Tibial nerve (tissue), 4 donors: ENCODE measurements at regions not wholly inside any gene's neighbourhood (a gene's known extent, or its start where the extent isn't known, plus 50 kb on each side); places are given as distances from the start of the nearest gene placed in this dataset.

Experiments used
- DNase-seq, 2 donors: peaks; one replicate each; pipeline ENCODE4 v3.0.0-alpha.2; 2019; ENCODE audit warnings: low spot score in 2 of 2
- H3K27ac ChIP-seq, 4 donors: fragments of 200-600 bp; sonication (generic) in 3 of 4; one replicate each; pipeline ENCODE4 v1.5.1; 2017 to 2019; ENCODE audit warnings: mild to moderate bottlenecking in 1 of 4
- H3K27me3 ChIP-seq, 2 donors: fragments of 200-600 bp; sonication (generic) in 1 of 2; one replicate each; pipeline versions ENCODE4 v1.5.1 to v1.6.0; 2017 to 2019
- H3K36me3 ChIP-seq, 3 donors: fragments of 200-600 bp; sonication (generic); one replicate each; pipeline ENCODE4 v1.5.1; 2018 to 2019
- H3K4me1 ChIP-seq, 4 donors: fragments of 200-600 bp; sonication (generic) in 3 of 4; one replicate each; pipeline ENCODE4 v1.5.1; 2017 to 2019
- H3K4me3 ChIP-seq, 4 donors: fragments of 200-600 bp; sonication (generic) in 3 of 4; one replicate each; pipeline ENCODE4 v1.5.1; 2017 to 2019; ENCODE audit warnings: mild to moderate bottlenecking in 1 of 4, moderate library complexity in 1 of 4
- H3K9me3 ChIP-seq, 4 donors: fragments of 200-600 bp; sonication (generic) in 3 of 4; one replicate each; pipeline ENCODE4 v1.5.1; 2017 to 2019
- CTCF ChIP-seq, 5 experiments: fragments of 200-600 bp in 3 of 5; fragments of 450-650 bp in 2 of 5; sonication (generic) in 3 of 5; IDR thresholded peaks; one replicate each; pipeline ENCODE4 v1.5.1; 2016 to 2019; ENCODE audit warnings: antibody characterized with exemption in 5 of 5, mild to moderate bottlenecking in 3 of 5, moderate library complexity in 2 of 5
- EP300 ChIP-seq, 2 donors: sonication (generic); formaldehyde crosslinking; IDR thresholded peaks; one replicate each; pipeline ENCODE4 v1.6.1; 2017; ENCODE audit warnings: antibody characterized with exemption in 2 of 2, mild to moderate bottlenecking in 1 of 2
- POLR2A ChIP-seq, 2 donors: fragments of 450-650 bp; IDR thresholded peaks; one replicate each; pipeline ENCODE4 v1.6.1; 2017; ENCODE audit warnings: antibody characterized with exemption in 2 of 2, mild to moderate bottlenecking in 2 of 2, moderate library complexity in 2 of 2
- WGBS, 2 donors: methylation state at CpG; one replicate each; pipeline ENCODE4 v1.1.5; 2018; 5-methylcytosine and 5-hydroxymethylcytosine counted together

- TF ChIP-seq EP300 (IDR thresholded peaks at IDR 0.05) (no peak), CTCF (IDR thresholded peaks at IDR 0.05) (no peak), POLR2A (IDR thresholded peaks at IDR 0.05) (no peak)
- no peak overlapping the region for H3K4me3 ChIP-seq
- no peaks in the 10 kb centered on the region for H3K4me1 ChIP-seq
- no peak overlapping the region for H3K27ac ChIP-seq
- no peaks in the 10 kb centered on the region for H3K9me3 ChIP-seq
- no peaks in the 10 kb centered on the region for H3K36me3 ChIP-seq
- H3K27me3 ChIP-seq, result no peaks in the 10 kb centered on the region
- 80 to 88% methylated on average over 7 of the region's 7 CpGs for WGBS, 2 donors
- DNase-seq, result no peak
Observed at GRCh38 chr2:223142118-223142517, 90.1 kb downstream of the KCNE4 start.

GRCh38 chr2:223147431-223147830 lies 95.4 kb downstream of the KCNE4 start:
- H3K27me3 ChIP-seq, result no peaks in the 10 kb centered on the region
- H3K27ac ChIP-seq, result no peak overlapping the region
- no peaks in the 10 kb centered on the region for H3K4me1 ChIP-seq
- no peak overlapping the region for H3K4me3 ChIP-seq
- TF ChIP-seq POLR2A (IDR thresholded peaks at IDR 0.05), result no peak
- TF ChIP-seq CTCF (IDR thresholded peaks at IDR 0.05), result no peak
- TF ChIP-seq EP300 (IDR thresholded peaks at IDR 0.05), result no peak
- 68 to 72% methylated on average over 3 of the region's 3 CpGs for WGBS, 2 donors
- no peaks in the 10 kb centered on the region for H3K9me3 ChIP-seq
- DNase-seq, result no peak
- no peaks in the 10 kb centered on the region for H3K36me3 ChIP-seq

GRCh38 chr2:223148516-223148915 lies 96.5 kb downstream of the KCNE4 start:
- 69 to 77% methylated on average over 3 of the region's 3 CpGs for WGBS, 2 donors
- Histone ChIP-seq H3K27me3 (no peaks in the 10 kb centered on the region), H3K4me3 (no peak overlapping the region), H3K27ac (no peak overlapping the region), H3K36me3 (no peaks in the 10 kb centered on the region), H3K9me3 (no peaks in the 10 kb centered on the region), H3K4me1 (no peaks in the 10 kb centered on the region)
- DNase-seq, result no peak
- TF ChIP-seq EP300 (IDR thresholded peaks at IDR 0.05) (no peak), CTCF (IDR thresholded peaks at IDR 0.05) (no peak), POLR2A (IDR thresholded peaks at IDR 0.05) (no peak)

- Histone ChIP-seq H3K4me1 (no peaks in the 10 kb centered on the region), H3K36me3 (no peaks in the 10 kb centered on the region), H3K9me3 (no peaks in the 10 kb centered on the region), H3K4me3 (no peak overlapping the region), H3K27ac (no peak overlapping the region), H3K27me3 (no peaks in the 10 kb centered on the region)
- TF ChIP-seq POLR2A (IDR thresholded peaks at IDR 0.05) (no peak), CTCF (IDR thresholded peaks at IDR 0.05) (no peak), EP300 (IDR thresholded peaks at IDR 0.05) (no peak)
- DNase-seq, result no peak
Observed at GRCh38 chr2:223155956-223156355, 104.0 kb downstream of the KCNE4 start.

- Histone ChIP-seq H3K36me3 (no peaks in the 10 kb centered on the region), H3K9me3 (no peaks in the 10 kb centered on the region), H3K27ac (no peak overlapping the region), H3K4me3 (no peak overlapping the region), H3K27me3 (no peaks in the 10 kb centered on the region), H3K4me1 (no peaks in the 10 kb centered on the region)
- TF ChIP-seq CTCF (IDR thresholded peaks at IDR 0.05) (no peak), POLR2A (IDR thresholded peaks at IDR 0.05) (no peak), EP300 (IDR thresholded peaks at IDR 0.05) (no peak)
- DNase-seq, result no peak
- 66% methylated on average over 8 of the region's 8 CpGs for WGBS, 2 donors
Observed at GRCh38 chr2:223161873-223162458, 110.0 kb downstream of the KCNE4 start.
